Caki2 (cell line): ENCODE measurements at regions not wholly inside any gene's neighbourhood (a gene's known extent, or its start where the extent isn't known, plus 50 kb on each side); places are given as distances from the start of the nearest gene placed in this dataset.

Experiments
- DNase-seq: peaks from one replicate; pipeline ENCODE4 v3.0.0-alpha.2; 2015; ENCODE audit warnings: low read depth
- in situ Hi-C: cut with HindIII; loops from 2 replicates; pipeline ENCODE4 v1.10.0; 2016; ENCODE audit warnings: low sequenced_read_pairs, low pct_unique_long_range_greater_than_20kb, mixed read lengths

DNA sequence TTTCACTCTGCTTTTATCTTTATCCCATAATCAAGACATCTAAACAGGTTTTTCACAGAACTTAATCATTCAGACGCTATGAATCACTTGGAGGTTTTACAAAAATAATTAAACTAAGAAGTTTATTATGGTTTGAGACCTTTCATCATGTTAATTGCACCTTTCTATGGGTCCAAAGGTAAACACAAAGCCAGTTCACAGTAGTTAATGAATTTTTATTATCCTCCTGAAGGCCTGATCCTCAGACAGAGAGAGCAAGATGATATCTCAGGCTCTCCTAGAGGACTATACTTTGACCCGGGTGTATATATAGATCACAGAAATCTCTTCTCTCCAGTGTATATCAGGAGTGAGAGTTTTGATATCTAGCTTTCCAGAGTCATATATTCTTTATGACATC, 1044.3 kb upstream of the RAG2 start:
- in situ Hi-C loops: no loop called here
- no peak for DNase-seq

DNA sequence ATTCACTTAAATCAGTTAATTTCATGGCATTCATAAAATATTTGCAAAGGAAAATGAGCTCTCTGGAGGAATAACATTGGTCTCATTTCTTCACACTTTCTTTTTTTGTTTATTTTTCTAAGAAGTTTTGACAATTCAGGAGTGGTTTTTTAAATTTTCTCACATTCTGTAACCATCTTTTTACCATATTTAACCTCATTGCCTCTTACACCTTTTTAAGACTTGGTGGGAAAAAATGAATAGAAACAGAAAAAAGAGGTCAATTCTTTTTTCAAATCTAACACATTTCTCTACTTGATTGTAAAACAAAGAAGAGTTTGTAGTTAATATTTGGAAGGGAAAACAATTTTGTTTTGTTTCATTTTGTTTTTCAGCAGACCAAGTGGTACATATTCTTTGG, 1034.7 kb upstream of the RAG2 start:
- in situ Hi-C loops: no loop called here
- DNase-seq: no peak

DNA sequence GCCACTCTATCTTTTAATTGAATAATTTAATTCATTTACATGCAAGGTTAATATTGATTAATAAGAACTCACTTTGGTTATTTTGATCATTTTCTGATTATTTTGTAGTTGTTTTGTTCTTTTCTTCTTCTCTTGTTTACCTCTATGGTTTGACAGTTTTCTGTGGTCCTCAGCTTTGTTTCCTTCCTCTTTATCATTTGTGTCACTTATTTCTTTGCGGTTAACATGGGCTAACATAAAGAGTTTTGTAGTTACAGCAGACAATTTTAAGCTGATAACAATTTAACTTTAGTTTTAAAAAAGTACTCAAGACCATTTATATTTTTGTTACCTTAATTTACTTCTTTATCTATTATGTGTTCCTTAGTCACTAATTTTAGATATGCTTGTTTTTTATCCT, 1032.8 kb upstream of the RAG2 start:
- DNase-seq: no peak
- in situ Hi-C loops: no loop called here

DNA sequence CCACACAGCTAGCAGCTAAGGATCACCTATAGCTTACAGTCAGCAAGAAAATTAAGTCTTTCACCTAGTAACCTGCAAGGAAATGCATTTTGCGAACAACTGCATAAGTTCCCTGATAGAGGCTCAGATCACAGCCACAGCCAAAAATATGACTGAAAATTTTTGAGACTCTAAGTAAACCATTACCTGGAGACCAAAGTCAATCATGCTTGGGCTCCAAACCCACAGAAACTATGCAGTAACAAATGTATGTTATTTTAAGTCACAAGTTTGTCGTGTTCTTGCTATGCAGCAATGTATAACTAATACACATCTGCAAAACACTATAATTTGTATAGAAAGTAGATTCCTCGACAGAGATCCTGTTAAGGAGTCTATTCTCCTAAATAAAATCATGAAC, 1025.7 kb upstream of the RAG2 start:
- in situ Hi-C loops: no loop called here

DNA sequence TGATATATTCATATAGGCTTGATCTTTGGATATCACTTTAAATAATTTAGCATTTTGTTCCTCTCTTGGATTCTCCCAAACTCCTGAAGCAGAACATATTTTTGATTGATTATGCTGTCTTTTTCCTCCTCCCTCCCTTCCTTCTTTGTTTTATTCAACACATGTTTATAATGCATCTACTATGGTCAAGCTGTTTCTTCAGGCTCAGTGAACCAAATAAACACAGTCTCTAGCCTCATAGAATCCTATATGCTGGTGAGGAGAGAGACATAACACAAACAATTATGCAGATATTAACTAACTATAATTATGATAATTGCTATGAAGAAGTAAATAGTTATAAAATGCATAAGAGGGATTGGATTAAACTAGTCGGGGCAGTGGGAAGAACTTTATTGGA, 1023.6 kb upstream of the RAG2 start:
- in situ Hi-C loops: no loop called here
- no peak for DNase-seq

More for the DNA sequence above, 1025.7 kb upstream of the RAG2 start:
- DNase-seq: no peak

DNA sequence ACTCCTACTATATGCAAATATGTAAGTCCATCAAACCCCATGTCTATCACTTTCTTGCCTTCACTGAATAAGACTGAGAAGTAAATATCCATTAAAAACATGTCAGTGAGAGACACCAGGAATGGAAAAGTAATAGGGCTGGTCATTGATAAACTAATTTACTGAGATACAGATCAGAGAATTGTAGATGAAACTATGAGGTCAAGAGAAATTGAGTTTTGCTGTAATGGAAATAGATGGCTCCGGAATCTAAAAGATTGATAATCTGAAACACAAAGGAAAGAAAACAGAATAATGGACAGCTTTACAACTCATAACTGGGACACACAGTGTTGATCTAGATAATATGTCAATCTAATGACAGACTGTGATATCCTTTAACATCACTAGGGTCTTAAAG, 1018.3 kb upstream of the RAG2 start:
- no peak for DNase-seq
- in situ Hi-C loops: no loop called here

DNA sequence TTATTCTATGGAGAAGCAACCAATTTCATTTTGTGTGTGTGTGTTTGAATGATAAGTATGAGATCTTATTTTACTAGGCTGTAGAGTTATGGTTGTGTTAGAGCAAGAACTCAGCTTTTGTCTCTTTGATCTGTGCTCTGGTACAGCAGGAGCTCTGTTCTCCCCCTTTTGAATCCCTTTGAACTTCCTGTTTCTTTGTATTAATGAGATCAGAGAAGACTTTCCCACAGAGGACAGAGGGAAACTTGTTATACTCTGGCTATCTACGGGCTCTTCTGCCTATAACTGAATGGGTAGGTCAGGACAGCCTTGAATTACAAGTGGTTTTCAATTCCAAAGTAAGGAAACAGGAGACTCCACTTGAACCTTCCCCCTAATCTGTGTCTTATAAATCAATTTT, 1015.0 kb upstream of the RAG2 start:
- no peak for DNase-seq
- in situ Hi-C loops: no loop called here

DNA sequence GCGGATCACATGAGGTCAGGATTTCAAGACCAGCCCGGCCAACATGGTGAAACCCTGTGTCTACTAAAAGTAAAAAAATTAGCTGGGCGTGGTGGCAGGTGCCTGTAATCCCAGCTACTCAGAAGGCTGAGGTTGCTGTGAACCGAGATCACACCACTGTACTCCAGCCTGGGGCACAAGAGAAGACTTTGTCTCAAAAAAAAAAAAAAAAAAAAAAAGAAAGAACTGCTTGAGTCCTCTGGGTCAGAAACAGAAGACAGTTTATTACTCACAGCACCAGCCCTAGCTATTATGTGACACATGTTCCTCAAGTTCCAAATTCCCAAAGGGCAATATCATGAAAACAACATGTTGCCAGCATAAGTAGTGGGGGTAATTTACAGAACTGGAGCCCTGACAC, 1014.1 kb upstream of the RAG2 start:
- DNase-seq: no peak
- in situ Hi-C loops: no loop called here

DNA sequence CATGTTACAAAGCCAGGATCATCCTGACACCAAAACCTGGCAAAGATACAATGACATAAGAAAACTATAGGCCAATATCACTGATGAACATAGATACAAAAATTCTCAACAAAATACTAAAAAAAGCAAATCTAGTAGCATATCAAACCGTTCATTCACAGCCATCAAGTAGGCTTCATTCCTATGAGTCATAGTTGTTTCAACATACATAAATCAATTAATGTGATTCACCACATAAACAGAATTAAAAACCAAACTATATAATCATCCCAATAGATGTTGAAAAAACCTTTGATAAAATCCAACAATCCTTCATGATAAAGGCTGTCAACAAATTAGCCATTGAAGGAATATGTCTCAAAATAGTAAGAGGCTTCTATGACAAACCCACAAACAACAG, 1007.2 kb upstream of the RAG2 start:
- no peak for DNase-seq
- in situ Hi-C loops: no loop called here

DNA sequence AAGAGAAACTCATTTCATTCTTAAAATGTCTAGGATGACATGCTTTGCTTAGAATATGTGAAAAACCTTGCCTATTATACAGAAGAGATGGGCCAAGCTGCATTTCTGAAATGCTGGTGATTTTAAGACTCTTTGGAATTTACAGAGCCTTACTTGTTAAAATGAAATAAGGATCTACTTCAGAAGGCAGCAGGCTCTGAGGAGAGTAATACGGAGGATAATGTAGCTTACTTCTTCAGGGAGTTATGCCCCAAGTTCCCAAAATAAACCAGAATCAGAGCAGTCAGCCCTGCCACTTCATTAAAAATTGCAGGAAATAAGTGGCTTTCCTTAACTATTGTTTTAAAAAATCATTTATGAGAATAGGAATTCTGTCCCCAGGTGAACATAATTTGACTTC, 1000.3 kb upstream of the RAG2 start:
- no peak for DNase-seq
- in situ Hi-C loops: no loop called here

DNA sequence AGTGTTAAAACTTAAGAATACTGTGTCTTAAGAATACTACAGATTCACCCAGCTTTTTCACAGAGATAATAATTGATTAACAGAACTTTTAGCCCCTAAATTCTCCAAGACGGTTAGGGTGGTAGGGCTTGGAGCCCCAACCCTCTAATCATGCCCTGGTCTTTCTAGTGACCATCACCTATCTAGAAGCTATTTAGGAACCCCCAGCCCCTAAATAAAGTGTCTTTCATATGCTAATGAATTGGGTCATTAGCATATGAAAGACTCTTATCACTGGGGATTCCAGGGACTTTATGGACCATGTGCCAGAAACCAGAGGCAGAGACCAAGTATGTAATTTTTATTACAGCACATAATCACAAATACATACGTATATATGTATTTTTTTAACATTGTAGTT, 999.7 kb upstream of the RAG2 start:
- in situ Hi-C loops: no loop called here
- no peak for DNase-seq

DNA sequence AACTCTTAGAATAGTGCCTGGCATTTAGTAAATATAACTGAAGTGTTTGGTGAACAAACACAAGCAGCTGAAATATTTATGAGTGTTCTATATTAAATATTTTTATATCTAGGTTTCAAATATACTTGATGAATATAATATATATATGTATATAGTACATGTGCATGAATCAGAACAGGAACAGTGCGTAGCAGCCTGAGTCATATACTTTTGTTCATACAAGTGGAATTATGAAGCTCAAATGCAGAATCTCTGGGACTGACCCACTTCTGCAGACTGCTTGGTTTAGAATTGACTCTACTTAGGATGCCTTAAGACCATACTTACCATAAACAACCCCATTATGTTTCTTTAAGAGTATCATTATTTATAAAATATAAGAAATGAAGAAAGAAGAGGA, 997.8 kb upstream of the RAG2 start:
- no peak for DNase-seq
- in situ Hi-C loops: no loop called here

DNA sequence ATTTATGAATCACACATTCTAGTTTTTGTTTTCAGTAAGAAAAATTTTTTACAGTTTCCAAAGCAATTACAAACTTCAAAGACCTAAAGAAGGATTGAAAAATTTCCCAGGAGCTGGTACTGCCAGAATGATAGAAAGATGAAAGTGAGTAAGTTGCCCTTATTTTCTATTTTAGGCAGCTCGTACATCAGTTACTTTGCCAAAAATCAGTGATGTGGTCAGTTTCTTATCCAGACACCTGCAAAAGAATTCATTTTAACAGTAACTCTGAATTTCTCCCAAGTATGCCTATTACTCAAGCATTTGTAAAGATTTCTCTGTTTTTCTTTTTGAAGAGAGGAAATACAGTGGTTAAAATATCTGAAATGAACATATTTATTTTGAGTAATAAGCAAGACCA, 976.3 kb upstream of the RAG2 start:
- no peak for DNase-seq
- in situ Hi-C loops: no loop called here

DNA sequence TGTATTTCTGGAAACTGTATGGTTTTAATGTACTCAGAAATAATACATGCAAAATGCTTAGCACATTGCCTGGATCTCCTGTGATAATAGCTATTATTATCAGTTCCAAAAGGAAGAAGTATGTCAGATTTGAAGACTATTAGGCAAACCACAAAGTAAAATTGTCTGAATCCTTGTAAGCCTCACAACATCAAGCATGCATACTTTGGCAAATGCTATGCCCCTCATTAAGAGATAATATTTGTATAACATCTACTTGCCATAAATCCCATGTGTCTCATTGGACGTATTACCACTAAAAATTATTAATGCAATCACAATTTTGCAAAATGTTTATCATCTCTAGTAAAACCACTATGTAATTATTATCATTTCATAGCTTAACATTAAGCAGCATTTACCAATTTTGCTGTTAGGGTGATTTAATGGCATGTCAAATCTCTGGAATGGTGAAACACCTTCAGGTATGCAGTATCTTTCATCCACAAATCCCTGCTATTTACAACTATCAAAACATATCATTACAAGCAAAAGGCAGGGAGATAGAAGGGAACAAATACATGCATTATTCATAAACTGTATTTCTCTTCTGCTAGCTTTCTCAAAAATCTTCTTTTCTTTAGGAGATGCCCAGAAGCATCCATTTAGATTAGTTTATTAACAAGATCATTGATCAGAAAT, 974.6 kb upstream of the RAG2 start:
- DNase-seq: no peak
- in situ Hi-C loops: no loop called here

DNA sequence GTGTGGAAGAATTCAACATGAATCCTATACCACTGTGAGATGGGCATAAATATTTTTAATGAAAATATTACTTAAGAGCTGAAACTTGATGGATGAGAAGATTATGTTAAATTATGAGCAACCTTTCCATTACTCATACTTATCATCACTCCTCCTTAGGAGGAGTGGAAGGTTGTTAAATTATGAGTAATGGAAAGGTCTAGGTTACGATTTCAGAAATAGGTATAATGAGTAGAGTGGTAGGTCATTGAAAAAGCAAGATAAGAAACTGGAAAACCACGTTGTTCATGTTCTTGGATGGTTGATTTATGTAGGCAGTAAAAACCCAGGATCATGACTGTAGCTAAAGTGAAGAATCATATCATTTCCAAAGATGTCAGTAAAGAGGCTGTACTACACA, 973.2 kb upstream of the RAG2 start:
- in situ Hi-C loops: no loop called here
- no peak for DNase-seq

DNA sequence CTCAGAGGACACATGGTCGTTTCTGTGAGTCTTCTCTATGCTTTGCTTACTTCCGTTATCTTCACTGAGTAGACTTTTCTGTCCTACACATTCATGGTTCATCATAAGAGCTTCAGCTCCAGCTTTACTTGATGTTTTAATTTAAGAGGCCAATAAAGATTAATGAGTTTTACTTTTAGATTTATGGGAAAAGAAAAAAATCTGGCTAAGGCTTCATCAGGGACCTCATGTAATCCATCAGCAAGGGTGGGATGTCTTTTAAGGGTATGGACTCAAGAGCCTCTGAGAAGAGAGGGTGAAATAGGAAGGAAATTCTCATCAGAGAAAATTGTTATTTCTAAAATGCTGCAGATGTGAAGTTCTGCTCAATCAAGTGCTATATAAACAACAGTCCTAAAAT, 963.0 kb upstream of the RAG2 start:
- DNase-seq: no peak
- in situ Hi-C loops: no loop called here

DNA sequence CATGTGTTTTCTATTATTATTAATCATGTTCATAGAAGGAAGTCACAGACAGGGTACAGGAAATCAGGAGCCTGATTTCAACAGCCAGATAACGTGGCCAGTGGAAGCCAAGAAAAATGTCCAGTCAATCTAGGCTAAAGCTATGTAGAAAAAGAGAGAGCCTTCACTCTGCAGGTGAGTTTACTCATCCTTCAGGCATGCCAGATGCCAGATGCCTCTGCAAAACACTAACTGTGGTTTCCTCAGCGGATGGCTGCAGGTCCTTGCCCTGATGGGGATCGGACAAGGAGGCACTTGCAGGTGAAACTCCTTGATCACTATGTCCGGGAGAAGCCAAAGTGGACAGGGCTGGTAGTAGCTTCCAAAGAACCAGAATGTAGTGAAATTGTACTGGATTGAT, 962.3 kb upstream of the RAG2 start:
- in situ Hi-C loops: no loop called here
- no peak for DNase-seq

DNA sequence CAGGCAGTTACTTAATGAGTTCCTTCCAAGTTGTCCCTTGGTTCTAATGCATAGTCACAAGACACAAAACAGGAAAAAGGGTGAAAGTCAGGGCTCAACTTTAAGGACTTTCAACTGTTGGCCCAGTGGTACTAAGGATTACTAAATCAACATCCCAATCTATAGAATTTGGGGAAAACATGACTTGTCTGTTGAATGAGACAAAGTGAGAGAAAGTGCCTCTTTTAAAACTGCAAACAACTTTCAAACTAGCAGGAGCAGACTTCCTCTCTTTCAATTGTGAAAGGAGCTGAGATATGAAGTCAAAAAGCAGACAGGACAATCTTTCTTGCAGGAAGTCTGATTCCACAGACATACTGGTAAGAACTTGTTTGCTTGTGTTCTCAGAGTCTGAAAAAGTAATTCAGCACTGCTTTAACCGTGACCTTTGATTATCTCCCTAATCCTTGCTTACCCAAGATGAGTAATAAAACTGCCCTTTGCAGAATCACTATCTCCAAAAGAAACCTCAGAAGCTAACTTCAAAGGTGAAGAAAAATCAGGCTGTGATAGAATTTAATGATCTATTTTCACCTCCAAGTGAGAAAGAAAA, 960.7 kb upstream of the RAG2 start:
- DNase-seq: no peak
- in situ Hi-C loops: no loop called here

DNA sequence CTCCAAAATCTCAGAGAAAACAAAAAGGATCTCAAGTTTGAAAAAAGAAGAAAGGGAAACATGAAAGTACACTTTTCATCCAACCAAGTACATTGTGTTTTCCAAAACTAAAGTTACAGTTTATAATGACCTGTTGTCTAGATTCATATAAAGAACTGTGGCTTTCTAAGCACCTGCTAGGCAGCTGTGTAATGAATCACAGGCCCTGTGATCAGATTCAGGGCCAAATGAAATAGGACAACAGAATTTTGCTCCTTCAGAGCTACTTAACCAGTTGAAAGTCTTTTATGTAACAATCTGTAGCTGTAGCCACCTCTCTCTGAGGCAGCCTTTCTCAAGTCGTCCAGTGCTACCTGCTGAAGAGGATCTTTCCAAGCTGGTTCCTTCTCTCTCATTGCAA, 960.0 kb upstream of the RAG2 start:
- no peak for DNase-seq
- in situ Hi-C loops: no loop called here

DNA sequence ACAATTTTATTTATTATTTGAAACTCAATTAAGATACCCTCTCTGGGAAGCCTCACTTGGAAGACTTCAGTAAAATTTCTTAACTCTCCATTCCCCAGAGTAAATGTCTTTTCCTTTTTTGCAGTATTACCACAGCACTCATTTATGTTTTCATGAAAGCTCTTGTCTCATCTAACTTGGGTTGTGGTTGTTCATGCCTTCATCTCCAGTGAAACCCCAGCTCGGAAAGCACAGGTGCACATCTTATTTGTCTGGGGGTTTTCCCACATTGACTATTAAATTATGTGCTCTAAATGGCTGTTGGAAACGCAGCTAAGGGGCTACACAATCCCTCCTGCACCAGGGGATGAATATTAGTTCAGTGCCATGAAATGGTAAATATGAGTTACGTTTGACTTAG, 954.2 kb upstream of the RAG2 start:
- in situ Hi-C loops: no loop called here
- DNase-seq: no peak

DNA sequence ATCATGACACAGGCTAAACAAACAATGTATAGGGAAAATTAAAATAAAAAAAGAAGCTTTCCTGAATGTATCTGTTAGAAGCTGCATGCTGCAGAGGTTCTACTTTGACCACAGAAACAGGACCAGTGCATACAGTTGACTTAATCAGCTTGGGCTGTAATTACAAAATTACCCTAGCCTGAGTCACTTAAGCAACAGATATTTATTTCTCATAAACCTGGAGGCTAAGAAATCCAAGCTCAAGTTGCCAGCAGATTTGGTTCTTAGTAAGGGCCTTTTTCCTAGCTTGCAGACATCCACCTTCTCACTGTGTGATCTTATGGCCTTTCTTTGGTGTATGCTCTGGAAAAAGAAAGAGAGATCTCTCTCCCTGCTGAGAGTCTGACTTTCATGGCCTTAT, 946.5 kb upstream of the RAG2 start:
- in situ Hi-C loops: no loop called here
- no peak for DNase-seq
